ENCODE measurements at regions not wholly inside any gene's neighbourhood (a gene's known extent, or its start where the extent isn't known, plus 50 kb on each side); places are given as distances from the start of the nearest gene placed in this dataset.

- no TSS peak for BruUV-seq (replicated peaks)
- Histone ChIP-seq H3K9me1 (replicated peaks; ENCODE audit: control insufficient read depth, extremely low read depth, insufficient read depth, low read length) (no peaks in the 10 kb centered on the region), H3K27ac (ENCODE audit: insufficient read depth, low read depth, low read length) (no peak overlapping the region), H2AFZ (ENCODE audit: low read depth, low read length) (no peak overlapping the region), H4K20me1 (replicated peaks; ENCODE audit: control insufficient read depth, extremely low read depth, insufficient read depth, low read length) (no peaks in the 10 kb centered on the region), H3K36me3 (ENCODE audit: control insufficient read depth in 2 of 2, extremely low read depth in 1 of 2, insufficient read depth in 2 of 2, low read length in 2 of 2) (no peaks in the 10 kb centered on the region), H3K4me3 (replicated peaks in 1 of 3; ENCODE audit: insufficient read depth in 1 of 3, low read depth in 1 of 3, low read length in 3 of 3) (no peak overlapping the region), H3K27me3 (ENCODE audit: control insufficient read depth in 2 of 2, insufficient read depth in 2 of 2, low read length in 2 of 2) (peaks cover 0 to 1% of the 10 kb centered on the region in 2 experiments), H3K4me2 (ENCODE audit: insufficient read depth, low read length) (no peak overlapping the region), H3K79me2 (ENCODE audit: control insufficient read depth, insufficient read depth, low read length) (no peaks in the 10 kb centered on the region), H3K9me3 (replicated peaks; ENCODE audit: control insufficient read depth, insufficient read depth, low read length) (no peaks in the 10 kb centered on the region), H3K4me1 (ENCODE audit: control insufficient read depth, extremely low read depth, insufficient read depth, low read length) (no peaks in the 10 kb centered on the region), H3K9ac (replicated peaks; ENCODE audit: extremely low read depth, insufficient read depth, low read length) (no peak overlapping the region)
- TF ChIP-seq POLR2A (IDR thresholded peaks at IDR 0.05; ENCODE audit: low read depth, low read length) (no peak), EZH2 (IDR thresholded peaks at IDR 0.05; ENCODE audit: borderline replicate concordance, low read depth, low read length, severe bottlenecking) (no peak), CTCF (IDR thresholded peaks at IDR 0.05; ENCODE audit: extremely low read depth in 1 of 2, insufficient read depth in 1 of 2, low read depth in 1 of 2, low read length in 2 of 2) (no peak), FOS (IDR thresholded peaks at IDR 0.05; ENCODE audit: borderline replicate concordance, insufficient read depth, low read length) (no peak), POLR2AphosphoS5 (IDR thresholded peaks at IDR 0.05; ENCODE audit: insufficient read depth, low read depth, low read length) (no peak), GATA2 (IDR thresholded peaks at IDR 0.05; ENCODE audit: insufficient read depth, insufficient read length, low read depth, low read length) (no peak), MYC (IDR thresholded peaks at IDR 0.05; ENCODE audit: low read depth, low read length) (no peak), JUN (IDR thresholded peaks at IDR 0.05; ENCODE audit: borderline replicate concordance, insufficient read depth, insufficient read length, low read depth) (no peak)
- TF ChIP-seq, protein P1, sequence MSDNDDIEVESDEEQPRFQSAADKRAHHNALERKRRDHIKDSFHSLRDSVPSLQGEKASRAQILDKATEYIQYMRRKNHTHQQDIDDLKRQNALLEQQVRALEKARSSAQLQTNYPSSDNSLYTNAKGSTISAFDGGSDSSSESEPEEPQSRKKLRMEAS (IDR thresholded peaks at IDR 0.05; ENCODE audit: insufficient read depth, insufficient read length): no peak
- ChIA-PET CTCF (no interaction called here), POLR2A (no interaction called here)
- no peak for FAIRE-seq
- dilution Hi-C loops (cut with MboI; ENCODE audit: extremely low pct_ligation_motif_present, low sequenced_read_pairs) (no loop called here), intact Hi-C loops (cut with micrococcal nuclease) (no loop called here)
- DNase-seq (ENCODE audit: low read depth, low spot score): no peak
Measured at GRCh38 chr22:35172442-35172841, 84.9 kb upstream of the HMGXB4 start.
